HG03571 (cell line): ENCODE measurements at regions not wholly inside any gene's neighbourhood (a gene's known extent, or its start where the extent isn't known, plus 50 kb on each side); places are given as distances from the start of the nearest gene placed in this dataset.

Experiments used
- ATAC-seq: cut with Tn5 transposase; IDR thresholded peaks from one replicate; pipeline ENCODE4 v1.9.1; 2021; ENCODE audit not compliant: unreplicated experiment

- no peak for ATAC-seq
Observed at GRCh38 chr2:219765231-219765911, 137.9 kb downstream of the SLC4A3 start.

- ATAC-seq: no peak
Observed at GRCh38 chr2:219766658-219767057, 139.2 kb downstream of the SLC4A3 start.

- ATAC-seq: no peak
Observed at GRCh38 chr2:219769090-219769910, 141.9 kb downstream of the SLC4A3 start.

GRCh38 chr2:219772103-219772635 is 144.7 kb downstream of the SLC4A3 start:
- ATAC-seq: no peak

GRCh38 chr2:219772697-219773096 is 145.3 kb downstream of the SLC4A3 start:
- no peak for ATAC-seq

GRCh38 chr2:219775506-219775905 is 148.1 kb downstream of the SLC4A3 start:
- no peak for ATAC-seq

GRCh38 chr2:219777388-219777787 is 150.0 kb downstream of the SLC4A3 start:
- no peak for ATAC-seq

GRCh38 chr2:219778189-219778588 is 150.8 kb downstream of the SLC4A3 start:
- no peak for ATAC-seq

GRCh38 chr2:219782737-219783348 is 155.4 kb downstream of the SLC4A3 start:
- no peak for ATAC-seq

GRCh38 chr2:219783359-219783975 is 156.0 kb downstream of the SLC4A3 start:
- ATAC-seq: no peak

GRCh38 chr2:219784178-219784577 is 156.7 kb downstream of the SLC4A3 start:
- ATAC-seq: no peak

- no peak for ATAC-seq
Observed at GRCh38 chr2:219789476-219789875, 162.0 kb downstream of the SLC4A3 start.

- ATAC-seq: no peak
Observed at GRCh38 chr2:219792446-219792845, 165.0 kb downstream of the SLC4A3 start.

- no peak for ATAC-seq
Observed at GRCh38 chr2:219798430-219798829, 171.0 kb downstream of the SLC4A3 start.

- no peak for ATAC-seq
Observed at GRCh38 chr2:219803294-219803693, 175.9 kb downstream of the SLC4A3 start.

- ATAC-seq: no peak
Observed at GRCh38 chr2:219810895-219811294, 183.5 kb downstream of the SLC4A3 start.

GRCh38 chr2:219812672-219813071 is 185.2 kb downstream of the SLC4A3 start:
- no peak for ATAC-seq

- no peak for ATAC-seq
Observed at GRCh38 chr2:219820767-219821166, 193.3 kb downstream of the SLC4A3 start.

GRCh38 chr2:219823574-219823973 is 196.1 kb downstream of the SLC4A3 start:
- ATAC-seq: no peak

GRCh38 chr2:219824996-219825395 is 197.6 kb downstream of the SLC4A3 start:
- no peak for ATAC-seq

- ATAC-seq: no peak
Observed at GRCh38 chr2:219828127-219828526, 200.7 kb downstream of the SLC4A3 start.
